Adrenal gland (tissue), 9 donors: ENCODE measurements at regions not wholly inside any gene's neighbourhood (a gene's known extent, or its start where the extent isn't known, plus 50 kb on each side); places are given as distances from the start of the nearest gene placed in this dataset.
"Not testable (repeated sequence)": the region's sequence is repeated elsewhere in the genome, so short reads cannot be mapped to it uniquely, and the experiment has no call there.

ENCODE experiments used
- DNase-seq, 7 donors: peaks; one replicate each; pipeline ENCODE4 v3.0.0-alpha.2; 2019 to 2020
- H3K27ac ChIP-seq, 5 donors: fragments of 200-600 bp; sonication (generic) in 4 of 5; 1 replicate in 3 of 5; 2 replicates in 2 of 5; pipeline versions ENCODE4 v1.5.1 to v1.8.0; 2016 to 2020; ENCODE audit warnings: mild to moderate bottlenecking in 1 of 5
- H3K27me3 ChIP-seq: fragments of 200-600 bp; 2 replicates; pipeline ENCODE4 v1.8.0; 2021
- H3K36me3 ChIP-seq, 2 donors: fragments of 200-600 bp; replicated peaks in 1 of 2; 1 replicate in 1 of 2; 2 replicates in 1 of 2; pipeline versions ENCODE4 v1.5.1 to v1.8.0; 2018 to 2022
- H3K4me1 ChIP-seq, 2 donors: fragments of 200-600 bp; replicated peaks in 1 of 2; 1 replicate in 1 of 2; 2 replicates in 1 of 2; pipeline versions ENCODE4 v1.5.1 to v1.8.0; 2018 to 2021
- H3K4me3 ChIP-seq, 4 donors: fragments of 200-600 bp; sonication (generic) in 3 of 4; one replicate each; pipeline ENCODE4 v1.5.1; 2016 to 2018
- H3K9me3 ChIP-seq, 3 donors: fragments of 200-600 bp; sonication (generic) in 1 of 3; replicated peaks in 1 of 3; 1 replicate in 2 of 3; 2 replicates in 1 of 3; pipeline versions ENCODE4 v1.5.1 to v1.8.0; 2016 to 2021
- CTCF ChIP-seq, 6 experiments: fragments of 450-650 bp in 4 of 6; fragments of 200-600 bp in 2 of 6; sonication (generic) in 1 of 6; IDR thresholded peaks; 1 replicate in 5 of 6; 2 replicates in 1 of 6; pipeline versions ENCODE4 v1.5.1 to v1.8.0; 2016 to 2021; ENCODE audit warnings: antibody characterized with exemption in 6 of 6, mild to moderate bottlenecking in 2 of 6, moderate library complexity in 1 of 6
- POLR2A ChIP-seq, 2 donors: fragments of 450-650 bp; IDR thresholded peaks; one replicate each; pipeline ENCODE4 v1.6.1; 2017; ENCODE audit warnings: antibody characterized with exemption in 2 of 2, mild to moderate bottlenecking in 2 of 2, moderate library complexity in 1 of 2
- WGBS, 4 donors: extraction: QIAGEN DNeasy Blood & Tissue Kit in 2 of 4; methylation state at CpG; one replicate each; pipeline versions ENCODE4 v1.1.5 to v1.1.7; 2013 to 2017; 5-methylcytosine and 5-hydroxymethylcytosine counted together
- intact Hi-C, 2 donors: fragments of 100-400 bp; cut with DNase I; formaldehyde crosslinking; loops; one replicate each; pipeline versions ENCODE4 v1.14.1 to v1.15.0; 2022 to 2023
- donor health status: healthy with polysubstance abuse.
- donor health status: Bipolar disorder and iron deficiency.
- donor health status: DM: yes; HTN: yes; CAD: no.
- donor health status: DM: no; HTN: no; CAD: no.
- donor health status: DM: no; HTN: no; CAD: no.

GRCh38 chr16:59463776-59464175, 729.7 kb upstream of the GOT2 start:
- no peak for DNase-seq
- no peaks in the 10 kb centered on the region for H3K27me3 ChIP-seq
- H3K4me3 ChIP-seq = no peak overlapping the region
- no peaks in the 10 kb centered on the region for H3K9me3 ChIP-seq
- no peak overlapping the region for H3K27ac ChIP-seq
- intact Hi-C loops = no loop called here
- TF ChIP-seq CTCF (IDR thresholded peaks at IDR 0.05) = no peak
- TF ChIP-seq POLR2A (IDR thresholded peaks at IDR 0.05) = no peak
- H3K36me3 ChIP-seq = no peaks in the 10 kb centered on the region
- H3K4me1 ChIP-seq = no peaks in the 10 kb centered on the region

GRCh38 chr16:59459806-59460205, 725.7 kb upstream of the GOT2 start:
- no peak overlapping the region for H3K4me3 ChIP-seq
- no peak overlapping the region for H3K27ac ChIP-seq
- no peak for DNase-seq
- no peaks in the 10 kb centered on the region for H3K27me3 ChIP-seq
- intact Hi-C loops = no loop called here
- H3K4me1 ChIP-seq = no peaks in the 10 kb centered on the region
- H3K9me3 ChIP-seq = no peaks in the 10 kb centered on the region
- WGBS, 4 donors = 74 to 85% (median 80%) methylated on average over 5 of the region's 5 CpGs
- H3K36me3 ChIP-seq = no peaks in the 10 kb centered on the region
- no peak for TF ChIP-seq CTCF (IDR thresholded peaks at IDR 0.05)
- TF ChIP-seq POLR2A (IDR thresholded peaks at IDR 0.05) = no peak

GRCh38 chr16:59455497-59455896, 721.4 kb upstream of the GOT2 start:
- Histone ChIP-seq H3K4me1 (no peaks in the 10 kb centered on the region), H3K36me3 (no peaks in the 10 kb centered on the region), H3K4me3 (no peak overlapping the region), H3K9me3 (no peaks in the 10 kb centered on the region), H3K27ac (no peak overlapping the region), H3K27me3 (no peaks in the 10 kb centered on the region)
- intact Hi-C loops = no loop called here
- DNase-seq = no peak
- 39 to 56% (median 46%) methylated on average over 1 of the region's 1 CpG for WGBS, 4 donors
- no peak for TF ChIP-seq POLR2A (IDR thresholded peaks at IDR 0.05)
- no peak for TF ChIP-seq CTCF (IDR thresholded peaks at IDR 0.05)

DNA sequence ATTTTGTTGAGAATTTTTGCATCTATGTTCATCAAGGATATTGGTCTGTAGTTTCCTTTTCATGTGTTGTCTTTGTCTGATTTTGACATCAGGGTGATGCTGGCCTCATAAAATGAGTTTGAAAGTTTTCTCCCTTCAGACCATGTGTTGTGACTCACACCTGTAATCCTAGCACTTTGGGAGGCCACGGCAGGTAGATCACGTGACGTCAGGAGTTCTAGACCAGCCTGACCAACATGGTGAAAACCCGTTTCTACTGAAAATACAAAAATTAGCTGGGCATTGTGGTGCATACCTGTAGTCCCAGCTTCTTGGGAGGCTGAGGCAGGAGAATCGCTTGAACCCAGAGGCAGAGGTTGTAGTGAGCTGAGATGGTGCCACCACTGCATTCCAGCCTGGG, 716.4 kb upstream of the GOT2 start:
- H3K4me1 ChIP-seq, H3K9me3 ChIP-seq, H3K27ac ChIP-seq, H3K36me3 ChIP-seq, H3K27me3 ChIP-seq, H3K4me3 ChIP-seq, DNase-seq, intact Hi-C loops: not testable (repeated sequence)
- WGBS, 4 donors = 84 to 92% (median 89%) methylated on average over 5 of the region's 5 CpGs

GRCh38 chr16:59440502-59440901, 706.4 kb upstream of the GOT2 start:
- no peak for TF ChIP-seq CTCF (IDR thresholded peaks at IDR 0.05)
- TF ChIP-seq POLR2A (IDR thresholded peaks at IDR 0.05) = no peak
- 63 to 79% (median 75%) methylated on average over 2 of the region's 2 CpGs for WGBS, 4 donors
- intact Hi-C loops = no loop called here
- Histone ChIP-seq H3K27me3 (no peaks in the 10 kb centered on the region), H3K4me3 (no peak overlapping the region), H3K27ac (no peak overlapping the region), H3K36me3 (no peaks in the 10 kb centered on the region), H3K9me3 (no peaks in the 10 kb centered on the region), H3K4me1 (no peaks in the 10 kb centered on the region)
- DNase-seq = no peak
